Body of pancreas (tissue), 4 donors: ENCODE measurements at regions not wholly inside any gene's neighbourhood (a gene's known extent, or its start where the extent isn't known, plus 50 kb on each side); places are given as distances from the start of the nearest gene placed in this dataset.
A peak's percentile ranks its signal among the peaks of the same experiment; 100 is the strongest.

Source experiments
- ATAC-seq: fragments of 150-250 bp; one replicate; pipeline ENCODE4 v1.9.1; 2016
- DNase-seq, 4 donors: peaks; one replicate each; pipeline ENCODE4 v3.0.0-alpha.2; 2019
- H3K27ac ChIP-seq, 4 donors: fragments of 200-600 bp; sonication (generic); 1 replicate in 3 of 4; 2 replicates in 1 of 4; pipeline versions ENCODE4 v1.5.1 to v1.6.1; 2016 to 2019; ENCODE audit warnings: mild to moderate bottlenecking in 1 of 4, mixed read lengths in 1 of 4, moderate library complexity in 1 of 4
- H3K27me3 ChIP-seq, 2 donors: fragments of 200-600 bp; sonication (generic); one replicate each; pipeline ENCODE4 v1.6.0; 2016; ENCODE audit warnings: mild to moderate bottlenecking in 1 of 2
- H3K36me3 ChIP-seq, 2 donors: fragments of 200-600 bp; sonication (generic); replicated peaks in 1 of 2; 2 replicates each; pipeline ENCODE4 v1.5.1; 2016; ENCODE audit warnings: low read depth in 2 of 2; ENCODE audit not compliant: insufficient read depth in 1 of 2
- H3K4me1 ChIP-seq: fragments of 200-600 bp; sonication (generic); one replicate; pipeline ENCODE4 v1.6.0; 2016
- H3K4me3 ChIP-seq, 2 donors: fragments of 200-600 bp; sonication (generic); 1 replicate in 1 of 2; 2 replicates in 1 of 2; pipeline ENCODE4 v1.5.1; 2016 to 2019
- H3K9me3 ChIP-seq, 3 donors: fragments of 200-600 bp; sonication (generic); 1 replicate in 2 of 3; 2 replicates in 1 of 3; pipeline ENCODE4 v1.5.1; 2016
- CTCF ChIP-seq, 7 experiments: fragments of 450-650 bp in 4 of 7; fragments of 200-600 bp in 3 of 7; sonication (generic) in 3 of 7; IDR thresholded peaks; one replicate each; pipeline ENCODE4 v1.5.1; 2016 to 2019; ENCODE audit warnings: antibody characterized with exemption in 7 of 7
- POLR2A ChIP-seq, 3 donors: fragments of 450-650 bp; IDR thresholded peaks; one replicate each; pipeline ENCODE4 v1.6.1; 2016; ENCODE audit warnings: antibody characterized with exemption in 3 of 3, mild to moderate bottlenecking in 2 of 3
- WGBS, 2 donors: methylation state at CpG; one replicate each; pipeline ENCODE4 v1.1.5; 2017; 5-methylcytosine and 5-hydroxymethylcytosine counted together
- intact Hi-C: fragments of 100-400 bp; cut with DNase I; formaldehyde crosslinking; loops from one replicate; pipeline ENCODE4 v1.15.1; 2023

GRCh38 chr4:45668128-45668527 is 455.7 kb downstream of the GABRG1 start:
- intact Hi-C loops: no loop called here
- no peaks in the 10 kb centered on the region for H3K36me3 ChIP-seq
- H3K4me1 ChIP-seq: no peaks in the 10 kb centered on the region
- H3K27me3 ChIP-seq: no peaks in the 10 kb centered on the region
- no peak for DNase-seq
- TF ChIP-seq POLR2A (IDR thresholded peaks at IDR 0.05) (no peak), CTCF (IDR thresholded peaks at IDR 0.05) (no peak)
- ATAC-seq: no peak
- WGBS, 2 donors: 22% methylated on average over 6 of the region's 6 CpGs
- no peak overlapping the region for H3K4me3 ChIP-seq
- H3K27ac ChIP-seq: no peak overlapping the region
- no peaks in the 10 kb centered on the region for H3K9me3 ChIP-seq

GRCh38 chr4:45663628-45664081 is 460.2 kb downstream of the GABRG1 start:
- no peak for ATAC-seq
- WGBS, 2 donors: 61 to 78% methylated on average over 2 of the region's 2 CpGs
- Histone ChIP-seq H3K27me3 (no peaks in the 10 kb centered on the region), H3K9me3 (no peaks in the 10 kb centered on the region), H3K4me1 (no peaks in the 10 kb centered on the region), H3K36me3 (no peaks in the 10 kb centered on the region), H3K4me3 (no peak overlapping the region), H3K27ac (no peak overlapping the region)
- intact Hi-C loops: no loop called here
- TF ChIP-seq CTCF (IDR thresholded peaks at IDR 0.05): no peak
- no peak for DNase-seq

- intact Hi-C loops: no loop called here
- no peak for TF ChIP-seq CTCF (IDR thresholded peaks at IDR 0.05)
- TF ChIP-seq POLR2A (IDR thresholded peaks at IDR 0.05): no peak
- no peak overlapping the region for H3K27ac ChIP-seq
- DNase-seq (peak; percentile 28 to 50 (median 41)), ATAC-seq (peak; percentile 79)
- no peaks in the 10 kb centered on the region for H3K4me1 ChIP-seq
- 6 to 16% methylated on average over 1 of the region's 1 CpG for WGBS, 2 donors
- no peaks in the 10 kb centered on the region for H3K27me3 ChIP-seq
- no peak overlapping the region for H3K4me3 ChIP-seq
- no peaks in the 10 kb centered on the region for H3K9me3 ChIP-seq
- H3K36me3 ChIP-seq: no peaks in the 10 kb centered on the region
Observed at GRCh38 chr4:45663003-45663402, 460.9 kb downstream of the GABRG1 start.

GRCh38 chr4:45661893-45662292 is 462.0 kb downstream of the GABRG1 start:
- Histone ChIP-seq H3K4me1 (no peaks in the 10 kb centered on the region), H3K27ac (no peak overlapping the region), H3K27me3 (no peaks in the 10 kb centered on the region), H3K36me3 (no peaks in the 10 kb centered on the region), H3K4me3 (no peak overlapping the region), H3K9me3 (no peaks in the 10 kb centered on the region)
- DNase-seq (no peak), ATAC-seq (no peak)
- WGBS, 2 donors: 44 to 58% methylated on average over 3 of the region's 3 CpGs
- TF ChIP-seq CTCF (IDR thresholded peaks at IDR 0.05): no peak
- no peak for TF ChIP-seq POLR2A (IDR thresholded peaks at IDR 0.05)
- intact Hi-C loops: no loop called here

GRCh38 chr4:45650545-45650944 is 473.3 kb downstream of the GABRG1 start:
- Histone ChIP-seq H3K4me3 (no peak overlapping the region), H3K27ac (no peak overlapping the region), H3K36me3 (no peaks in the 10 kb centered on the region), H3K9me3 (no peaks in the 10 kb centered on the region), H3K27me3 (no peaks in the 10 kb centered on the region), H3K4me1 (peaks cover 8% of the 10 kb centered on the region)
- no peak for ATAC-seq
- no peak for TF ChIP-seq CTCF (IDR thresholded peaks at IDR 0.05)
- no peak for TF ChIP-seq POLR2A (IDR thresholded peaks at IDR 0.05)
- intact Hi-C loops: no loop called here
- 86 to 94% methylated on average over 1 of the region's 1 CpG for WGBS, 2 donors
- no peak for DNase-seq
